Left lung (tissue), 4 donors: ENCODE measurements at regions not wholly inside any gene's neighbourhood (a gene's known extent, or its start where the extent isn't known, plus 50 kb on each side); places are given as distances from the start of the nearest gene placed in this dataset.

Source experiments
- ATAC-seq: fragments of 200-7000 bp; cut with Tn5 transposase; one replicate; pipeline ENCODE4 v1.9.1; 2020; ENCODE audit warnings: moderate library complexity
- DNase-seq, 4 donors: peaks; one replicate each; pipeline ENCODE4 v3.0.0-alpha.2; 2013 to 2020
- H3K27ac ChIP-seq, 2 donors: fragments of 200-600 bp; sonication (generic) in 1 of 2; one replicate each; pipeline versions ENCODE4 v1.5.0 to v1.8.0; 2020 to 2021
- H3K27me3 ChIP-seq, 2 donors: fragments of 200-600 bp; sonication (generic) in 1 of 2; one replicate each; pipeline versions ENCODE4 v1.5.0 to v1.8.0; 2020 to 2021
- H3K36me3 ChIP-seq, 2 donors: fragments of 200-600 bp; sonication (generic) in 1 of 2; one replicate each; pipeline versions ENCODE4 v1.5.0 to v1.8.0; 2020 to 2021
- H3K4me1 ChIP-seq, 2 donors: fragments of 200-600 bp; one replicate each; pipeline ENCODE4 v1.8.0; 2021
- H3K4me3 ChIP-seq, 2 donors: fragments of 200-600 bp; sonication (generic) in 1 of 2; one replicate each; pipeline versions ENCODE4 v1.5.0 to v1.8.0; 2020 to 2021; ENCODE audit warnings: mild to moderate bottlenecking in 1 of 2
- H3K9me3 ChIP-seq, 2 donors: fragments of 200-600 bp; sonication (generic) in 1 of 2; one replicate each; pipeline versions ENCODE4 v1.5.0 to v1.8.0; 2020 to 2021
- intact Hi-C, 2 donors: fragments of 100-400 bp; cut with DNase I; formaldehyde crosslinking; loops; one replicate each; pipeline versions ENCODE4 v1.11.2 to v1.14.2; 2022
- TF ChIP-seq, protein P1 (sequence below), 2 donors: fragments of 200-600 bp; sonication (generic) in 1 of 2; IDR thresholded peaks; one replicate each; pipeline versions ENCODE4 v1.5.0 to v1.8.0; 2021; ENCODE audit warnings: antibody characterized with exemption in 2 of 2
- donor health status: DM: no; HTN: yes; CAD: no.
- donor health status: DM: no; HTN: no; CAD: no.

GRCh38 chr2:228245601-228246000 lies 64.1 kb upstream of the SPHKAP start:
- Histone ChIP-seq H3K4me3 (no peak overlapping the region), H3K27ac (no peak overlapping the region), H3K9me3 (peaks cover 0 to 8% of the 10 kb centered on the region in 2 donors), H3K36me3 (no peaks in the 10 kb centered on the region), H3K27me3 (no peaks in the 10 kb centered on the region), H3K4me1 (no peaks in the 10 kb centered on the region)
- ATAC-seq: no peak
- TF ChIP-seq, protein P1, sequence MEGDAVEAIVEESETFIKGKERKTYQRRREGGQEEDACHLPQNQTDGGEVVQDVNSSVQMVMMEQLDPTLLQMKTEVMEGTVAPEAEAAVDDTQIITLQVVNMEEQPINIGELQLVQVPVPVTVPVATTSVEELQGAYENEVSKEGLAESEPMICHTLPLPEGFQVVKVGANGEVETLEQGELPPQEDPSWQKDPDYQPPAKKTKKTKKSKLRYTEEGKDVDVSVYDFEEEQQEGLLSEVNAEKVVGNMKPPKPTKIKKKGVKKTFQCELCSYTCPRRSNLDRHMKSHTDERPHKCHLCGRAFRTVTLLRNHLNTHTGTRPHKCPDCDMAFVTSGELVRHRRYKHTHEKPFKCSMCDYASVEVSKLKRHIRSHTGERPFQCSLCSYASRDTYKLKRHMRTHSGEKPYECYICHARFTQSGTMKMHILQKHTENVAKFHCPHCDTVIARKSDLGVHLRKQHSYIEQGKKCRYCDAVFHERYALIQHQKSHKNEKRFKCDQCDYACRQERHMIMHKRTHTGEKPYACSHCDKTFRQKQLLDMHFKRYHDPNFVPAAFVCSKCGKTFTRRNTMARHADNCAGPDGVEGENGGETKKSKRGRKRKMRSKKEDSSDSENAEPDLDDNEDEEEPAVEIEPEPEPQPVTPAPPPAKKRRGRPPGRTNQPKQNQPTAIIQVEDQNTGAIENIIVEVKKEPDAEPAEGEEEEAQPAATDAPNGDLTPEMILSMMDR (IDR thresholded peaks at IDR 0.05): no peak
- no peak for DNase-seq
- intact Hi-C loops: no loop called here

DNA sequence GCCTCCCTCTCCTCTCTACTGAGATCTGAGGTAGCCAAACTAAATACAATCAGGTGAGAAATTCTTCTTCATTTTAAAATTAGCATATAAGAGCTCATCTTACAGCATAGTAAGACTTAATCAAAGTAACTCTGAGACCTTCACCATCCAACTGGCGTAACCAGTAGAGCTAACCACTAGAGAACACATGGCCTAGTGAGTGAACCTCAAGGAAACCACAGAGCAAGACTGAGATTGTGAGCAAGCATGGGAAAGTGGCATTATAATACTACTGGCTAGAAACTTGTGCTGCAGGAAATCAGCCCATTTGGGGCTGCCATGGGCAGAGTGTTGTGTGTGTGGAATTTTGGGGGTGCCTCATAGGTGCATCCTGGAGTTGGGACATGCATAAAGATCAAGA lies 61.1 kb upstream of the SPHKAP start:
- ATAC-seq: no peak

DNA sequence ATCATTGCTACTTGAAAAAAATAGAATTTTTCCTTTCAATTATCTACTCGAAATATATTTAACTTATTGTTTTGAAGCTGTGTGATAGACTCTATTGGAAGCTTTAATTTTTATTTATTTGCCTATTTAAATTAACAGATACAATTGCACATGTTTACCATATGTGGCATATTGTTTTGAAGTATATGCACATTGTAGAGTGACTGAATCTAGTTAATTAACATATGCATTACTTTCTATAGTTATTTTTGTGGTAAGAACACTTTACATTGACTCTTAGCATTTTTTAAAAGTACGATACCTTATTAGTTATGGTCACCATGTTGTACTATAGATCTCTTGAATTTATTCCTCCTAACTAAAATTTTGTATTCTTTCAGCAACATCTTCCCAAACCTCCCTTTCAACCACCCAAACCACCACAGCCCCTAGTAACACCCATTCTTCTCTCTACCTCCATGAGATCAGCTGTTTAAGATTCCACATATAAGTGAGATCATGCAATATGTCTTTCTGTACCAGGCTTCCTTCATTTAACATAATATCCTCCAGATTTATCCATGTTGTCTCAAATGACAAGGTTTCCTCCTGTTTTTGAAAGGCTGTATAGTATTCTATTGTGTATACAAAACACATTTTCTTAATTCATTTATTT lies 58.5 kb upstream of the SPHKAP start:
- intact Hi-C loops: no loop called here
- no peak for DNase-seq
- H3K27ac ChIP-seq: no peak overlapping the region

More for the DNA sequence above, 61.1 kb upstream of the SPHKAP start:
- intact Hi-C loops: no loop called here
- H3K9me3 ChIP-seq: peaks cover 0 to 2% of the 10 kb centered on the region in 2 donors
- no peak overlapping the region for H3K27ac ChIP-seq
- TF ChIP-seq, protein P1 (IDR thresholded peaks at IDR 0.05): no peak
- no peak overlapping the region for H3K4me3 ChIP-seq
- DNase-seq: no peak
- no peaks in the 10 kb centered on the region for H3K27me3 ChIP-seq
- H3K4me1 ChIP-seq: no peaks in the 10 kb centered on the region
- H3K36me3 ChIP-seq: no peaks in the 10 kb centered on the region

DNA sequence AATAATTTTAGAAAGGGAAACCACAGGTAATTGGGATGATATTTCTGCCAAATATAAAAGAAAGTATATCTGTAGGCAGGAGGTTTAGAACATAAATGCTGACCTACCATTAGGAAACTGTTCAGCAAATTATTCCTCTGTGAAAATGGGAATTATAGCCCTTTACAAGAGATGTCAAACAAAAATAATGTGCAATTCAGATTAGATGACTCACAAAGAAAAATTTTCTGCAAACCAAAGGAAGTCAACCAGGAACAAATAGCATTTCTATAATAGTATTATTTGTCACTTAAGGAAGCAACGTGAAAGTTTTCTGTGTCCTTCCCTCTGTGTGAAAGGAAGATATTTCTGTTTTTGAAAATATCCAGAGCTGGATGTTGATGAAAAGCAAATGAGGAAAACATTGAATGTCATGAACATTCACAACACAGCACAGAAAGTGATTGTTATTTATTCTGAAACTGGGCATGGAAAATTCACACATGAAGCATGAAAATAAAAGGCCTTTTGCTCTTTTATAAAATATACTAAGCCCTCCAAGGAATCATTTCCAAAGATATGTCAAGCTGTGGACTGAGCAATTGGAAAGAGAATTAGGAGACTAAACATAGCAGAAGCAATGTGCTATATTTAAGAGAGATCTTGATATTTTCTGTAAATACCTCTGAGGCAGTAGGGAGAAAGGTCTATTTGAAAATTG lies 57.9 kb upstream of the SPHKAP start:
- no peak overlapping the region for H3K27ac ChIP-seq
- no peaks in the 10 kb centered on the region for H3K4me1 ChIP-seq
- no peaks in the 10 kb centered on the region for H3K36me3 ChIP-seq
- TF ChIP-seq, protein P1 (IDR thresholded peaks at IDR 0.05): no peak
- H3K4me3 ChIP-seq: no peak overlapping the region
- no peaks in the 10 kb centered on the region for H3K27me3 ChIP-seq
- DNase-seq: no peak
- peaks cover 0 to 4% of the 10 kb centered on the region in 2 donors for H3K9me3 ChIP-seq
- intact Hi-C loops: no loop called here
- ATAC-seq: no peak

More for the DNA sequence above, 58.5 kb upstream of the SPHKAP start:
- no peak for ATAC-seq
- no peak overlapping the region for H3K4me3 ChIP-seq
- peaks cover 0 to 2% of the 10 kb centered on the region in 2 donors for H3K9me3 ChIP-seq
- H3K36me3 ChIP-seq: no peaks in the 10 kb centered on the region
- H3K4me1 ChIP-seq: no peaks in the 10 kb centered on the region
- H3K27me3 ChIP-seq: no peaks in the 10 kb centered on the region
- TF ChIP-seq, protein P1 (IDR thresholded peaks at IDR 0.05): no peak
